PC-3 (cell line): ENCODE measurements at regions not wholly inside any gene's neighbourhood (a gene's known extent, or its start where the extent isn't known, plus 50 kb on each side); places are given as distances from the start of the nearest gene placed in this dataset.

Experiments used
- ATAC-seq: fragments of 200-7000 bp; cut with Tn5 transposase; 2 replicates; pipeline ENCODE4 v1.9.1; 2020; ENCODE audit warnings: mild to moderate bottlenecking, moderate library complexity
- BruUV-seq: library from RNA; stranded (reverse); fragments of 400-500 nt; replicated peaks from 2 replicates; lab custom pipeline; 2021; lab: Mats Ljungman, UMichigan
- CTCF ChIA-PET: fragments of 300-600 bp; sonication (Branson Sonifier 250); formaldehyde crosslinking; loops from one replicate; lab custom pipeline; 2022; ENCODE audit warnings: antibody characterized with exemption; lab: Charles Lee
- POLR2A ChIA-PET: fragments of 300-600 bp; sonication (Branson Sonifier 250); formaldehyde crosslinking; loops from one replicate; lab custom pipeline; 2022; ENCODE audit warnings: antibody characterized with exemption; ENCODE audit not compliant: unreplicated experiment; lab: Charles Lee
- DNase-seq: peaks from one replicate; pipeline ENCODE4 v3.0.0-alpha.2; 2015
- H2AFZ ChIP-seq: fragments of 300-600 bp; sonication (generic); 2 replicates; pipeline ENCODE4 v1.6.0; 2016; ENCODE audit warnings: antibody characterized with exemption, low read length
- H3F3A ChIP-seq: fragments of 300-600 bp; sonication (generic); one replicate; pipeline ENCODE4 v1.6.0; 2017; ENCODE audit warnings: antibody characterized with exemption, low read length, control low read depth, mild to moderate bottlenecking; ENCODE audit not compliant: unreplicated experiment
- H3K27ac ChIP-seq: fragments of 300-600 bp; sonication (generic); 2 replicates; pipeline ENCODE4 v1.5.1; 2016; ENCODE audit warnings: mild to moderate bottlenecking, low read length
- H3K27me3 ChIP-seq: fragments of 300-600 bp; sonication (generic); 2 replicates; pipeline ENCODE4 v1.6.1; 2016; ENCODE audit warnings: low read length, mixed read lengths
- H3K36me3 ChIP-seq: fragments of 300-600 bp; sonication (generic); 2 replicates; pipeline ENCODE4 v1.6.1; 2016; ENCODE audit warnings: low read depth, mixed run types, low read length, mixed read lengths
- H3K4me1 ChIP-seq: fragments of 300-600 bp; sonication (generic); 2 replicates; pipeline ENCODE4 v1.5.1; 2016; ENCODE audit warnings: low read length; ENCODE audit not compliant: insufficient read depth
- H3K4me2 ChIP-seq: fragments of 300-600 bp; sonication (generic); 2 replicates; pipeline ENCODE4 v1.6.0; 2016; ENCODE audit warnings: low read length
- H3K4me3 ChIP-seq: fragments of 300-600 bp; sonication (generic); 2 replicates; pipeline ENCODE4 v1.5.1; 2016; ENCODE audit warnings: mild to moderate bottlenecking, low read length, mixed read lengths
- H3K79me2 ChIP-seq: fragments of 300-600 bp; sonication (generic); 2 replicates; pipeline ENCODE4 v1.6.1; 2017; ENCODE audit warnings: low read length, mixed read lengths
- H3K9ac ChIP-seq: fragments of 300-600 bp; sonication (generic); 2 replicates; pipeline ENCODE4 v1.6.0; 2016; ENCODE audit warnings: mild to moderate bottlenecking, low read length
- H3K9me2 ChIP-seq: fragments of 300-600 bp; sonication (generic); replicated peaks from 2 replicates; pipeline ENCODE4 v1.6.1; 2016; ENCODE audit warnings: mixed run types, low read length, mixed read lengths
- H3K9me3 ChIP-seq: fragments of 300-600 bp; sonication (generic); 2 replicates; pipeline ENCODE4 v1.6.1; 2016; ENCODE audit warnings: low read length, mixed read lengths
- H4K20me1 ChIP-seq: fragments of 300-600 bp; sonication (generic); 2 replicates; pipeline ENCODE4 v1.6.1; 2016; ENCODE audit warnings: low read length, mixed read lengths
- CTCF ChIP-seq: fragments of 300-600 bp; sonication (generic); conservative IDR thresholded peaks from 2 replicates; pipeline ENCODE4 v1.5.1; 2017; ENCODE audit warnings: antibody characterized with exemption, low read depth, mild to moderate bottlenecking, low read length
- EZH2 ChIP-seq: fragments of 300-600 bp; sonication (generic); IDR thresholded peaks from one replicate; pipeline ENCODE4 v1.6.1; 2017; ENCODE audit warnings: antibody characterized with exemption, mild to moderate bottlenecking, low read length; ENCODE audit not compliant: unreplicated experiment
- EZH2phosphoT487 ChIP-seq: fragments of 300-600 bp; sonication (generic); IDR thresholded peaks from 2 replicates; pipeline ENCODE4 v1.6.1; 2018; ENCODE audit warnings: mild to moderate bottlenecking, antibody characterized with exemption, low read length, borderline replicate concordance
- intact Hi-C: fragments of 100-400 bp; cut with micrococcal nuclease; formaldehyde crosslinking; loops from 2 replicates; pipeline ENCODE4 v1.9.0; 2023

GRCh38 chr3:20395692-20396091 lies 209.7 kb upstream of the SGO1 start:
- CTCF ChIA-PET = no interaction called here
- no peak overlapping the region for H3K9ac ChIP-seq
- no peaks in the 10 kb centered on the region for H3K27me3 ChIP-seq
- H3F3A ChIP-seq = no peaks in the 10 kb centered on the region
- POLR2A ChIA-PET = no interaction called here
- intact Hi-C loops = no loop called here
- H3K36me3 ChIP-seq = no peaks in the 10 kb centered on the region
- no peak for ATAC-seq
- H3K27ac ChIP-seq = no peak overlapping the region
- H3K9me3 ChIP-seq = no peaks in the 10 kb centered on the region
- no peak overlapping the region for H2AFZ ChIP-seq
- BruUV-seq = no TSS peak
- no peak overlapping the region for H3K4me2 ChIP-seq
- H3K4me3 ChIP-seq = no peak overlapping the region
- DNase-seq = no peak
- no peaks in the 10 kb centered on the region for H3K4me1 ChIP-seq
- no peaks in the 10 kb centered on the region for H3K79me2 ChIP-seq
- H3K9me2 ChIP-seq = no peaks in the 10 kb centered on the region
- TF ChIP-seq EZH2 = no peak
- no peak for TF ChIP-seq EZH2phosphoT487
- H4K20me1 ChIP-seq = no peaks in the 10 kb centered on the region

- Histone ChIP-seq H3F3A (no peaks in the 10 kb centered on the region), H3K36me3 (no peaks in the 10 kb centered on the region), H3K27me3 (no peaks in the 10 kb centered on the region), H3K4me3 (no peak overlapping the region), H2AFZ (no peak overlapping the region), H3K9me2 (no peaks in the 10 kb centered on the region), H3K9ac (no peak overlapping the region), H3K27ac (no peak overlapping the region), H3K79me2 (no peaks in the 10 kb centered on the region), H3K4me1 (no peaks in the 10 kb centered on the region), H3K9me3 (no peaks in the 10 kb centered on the region), H3K4me2 (no peak overlapping the region), H4K20me1 (no peaks in the 10 kb centered on the region)
- no TSS peak for BruUV-seq
- intact Hi-C loops = no loop called here
- POLR2A ChIA-PET = no interaction called here
- TF ChIP-seq CTCF = no peak
- TF ChIP-seq EZH2 = no peak
- no peak for TF ChIP-seq EZH2phosphoT487
- no peak for DNase-seq
- CTCF ChIA-PET = no interaction called here
- ATAC-seq = no peak
Measured at GRCh38 chr3:20394243-20394642, 208.2 kb upstream of the SGO1 start.

- Histone ChIP-seq H3K9me3 (no peaks in the 10 kb centered on the region), H3K9ac (no peak overlapping the region), H2AFZ (no peak overlapping the region), H3K27me3 (no peaks in the 10 kb centered on the region), H3F3A (no peaks in the 10 kb centered on the region), H3K4me1 (no peaks in the 10 kb centered on the region), H3K36me3 (no peaks in the 10 kb centered on the region), H3K4me2 (no peak overlapping the region), H4K20me1 (no peaks in the 10 kb centered on the region), H3K79me2 (no peaks in the 10 kb centered on the region), H3K27ac (no peak overlapping the region), H3K4me3 (no peak overlapping the region), H3K9me2 (no peaks in the 10 kb centered on the region)
- CTCF ChIA-PET = no interaction called here
- intact Hi-C loops = no loop called here
- no peak for DNase-seq
- no peak for ATAC-seq
- POLR2A ChIA-PET = no interaction called here
- BruUV-seq = no TSS peak
- no peak for TF ChIP-seq EZH2phosphoT487
- no peak for TF ChIP-seq CTCF
- TF ChIP-seq EZH2 = no peak
Measured at GRCh38 chr3:20391644-20392043, 205.6 kb upstream of the SGO1 start.
